GM18520 (cell line): ENCODE measurements at regions not wholly inside any gene's neighbourhood (a gene's known extent, or its start where the extent isn't known, plus 50 kb on each side); places are given as distances from the start of the nearest gene placed in this dataset.

Source experiments
- ATAC-seq: cut with Tn5 transposase; IDR thresholded peaks from one replicate; pipeline ENCODE4 v1.9.1; 2021; ENCODE audit not compliant: unreplicated experiment

DNA sequence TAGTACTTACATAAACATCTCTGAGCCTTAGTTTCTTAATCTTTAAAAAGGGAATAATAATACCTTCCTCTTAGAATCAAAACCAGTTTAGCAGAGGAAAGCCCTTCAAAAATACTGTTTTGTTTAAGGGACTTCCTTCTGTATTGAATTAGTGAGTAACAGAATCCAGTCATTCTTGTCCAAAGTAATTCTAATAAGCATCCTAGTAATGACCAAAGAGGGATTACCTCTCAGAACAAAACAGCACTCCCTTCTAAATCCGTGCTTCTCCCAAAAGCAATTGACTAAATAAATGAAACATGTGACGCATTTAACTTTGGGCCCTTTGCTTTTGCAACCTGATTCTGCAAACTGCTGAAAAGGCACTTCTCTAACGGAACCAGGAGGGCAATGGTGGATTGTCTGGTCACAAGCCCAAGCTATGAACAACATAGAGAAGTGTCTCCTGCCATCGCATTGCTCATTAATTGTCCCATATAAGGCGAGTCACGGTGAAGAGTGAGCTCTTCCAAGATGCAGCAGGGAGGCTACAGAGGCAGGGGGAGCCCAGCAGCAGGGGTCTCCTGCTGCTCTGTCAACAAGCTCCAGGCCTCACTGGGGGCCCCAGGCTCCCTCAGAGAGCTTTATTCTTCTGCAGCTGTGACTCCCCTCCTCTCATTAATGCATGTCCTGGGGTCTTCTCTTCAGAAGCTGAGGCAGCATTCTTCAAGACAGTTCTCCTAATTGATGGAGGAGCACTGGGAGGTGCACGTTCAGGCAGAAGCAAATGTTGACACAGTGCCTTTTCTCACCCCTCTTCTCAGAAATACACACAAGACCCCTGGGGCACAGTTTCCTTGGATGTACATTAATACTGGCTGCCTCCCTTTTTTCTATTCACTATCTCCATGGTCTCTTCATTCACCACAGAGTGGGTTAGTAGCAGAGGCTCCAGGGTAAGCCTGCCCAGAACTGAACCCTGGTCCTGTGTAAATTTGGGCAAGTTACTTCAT, 419.6 kb upstream of the RASGEF1B start:
- no peak for ATAC-seq

DNA sequence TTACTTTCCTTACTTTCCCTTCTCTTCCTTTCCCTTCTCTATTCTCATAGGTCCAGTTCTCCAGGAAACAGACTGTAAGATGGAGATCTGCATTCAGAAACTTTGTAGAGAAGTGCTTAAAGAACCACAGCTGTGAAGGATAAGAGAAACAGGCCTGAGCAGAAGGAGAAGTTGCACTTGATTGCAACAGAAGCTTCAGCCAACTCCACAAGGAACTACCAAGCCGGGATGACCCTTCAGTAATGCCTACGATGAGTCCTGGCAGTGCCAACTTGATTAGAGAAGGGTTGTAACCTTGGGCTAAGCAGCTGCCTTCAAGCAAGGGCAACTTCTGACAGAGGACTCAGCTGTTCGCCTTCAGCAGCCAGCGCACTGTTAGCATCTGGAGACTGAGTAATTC, 413.3 kb upstream of the RASGEF1B start:
- no peak for ATAC-seq

DNA sequence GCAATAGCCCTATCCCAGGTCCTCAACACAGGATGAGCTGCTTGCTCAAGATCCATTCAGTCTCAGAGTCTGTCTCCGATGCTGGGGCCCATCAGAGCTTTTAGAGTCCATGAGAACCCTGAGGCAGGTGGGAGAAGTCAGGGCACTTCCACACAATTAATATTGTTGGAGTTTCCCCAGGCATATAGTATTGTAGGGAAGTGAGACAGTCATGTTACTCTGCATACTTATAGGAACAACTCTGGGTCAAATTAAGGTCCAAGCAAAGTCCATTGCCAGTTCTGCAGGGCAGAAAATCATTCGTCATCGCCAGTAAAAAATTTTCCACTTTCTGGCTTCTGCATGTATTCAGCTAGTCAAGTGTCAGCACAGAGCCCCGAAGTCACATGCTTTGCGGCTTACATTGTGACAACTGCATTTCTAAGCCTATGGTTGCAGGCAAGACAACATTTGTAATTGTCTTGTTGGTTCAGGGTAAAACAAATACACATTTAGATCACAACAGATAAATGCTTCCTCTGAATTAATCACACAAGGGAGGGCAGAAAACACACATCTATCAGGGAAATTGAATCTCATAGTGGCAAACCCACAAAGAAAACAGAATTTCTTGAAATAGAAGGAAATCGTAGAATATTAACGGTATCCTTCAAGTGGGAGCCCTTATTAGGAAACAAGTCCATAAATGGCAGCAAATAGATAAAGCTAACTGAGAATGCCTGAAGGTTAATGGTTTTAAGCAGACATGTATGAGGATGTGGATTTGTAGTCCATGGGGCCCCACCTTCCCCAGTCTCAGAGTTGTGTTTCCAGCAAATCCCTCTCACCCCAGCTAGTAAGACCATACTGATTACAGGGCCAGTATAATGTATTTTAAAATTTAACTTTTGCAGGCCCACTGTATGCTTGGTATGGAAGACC, 412.1 kb upstream of the RASGEF1B start:
- no peak for ATAC-seq

DNA sequence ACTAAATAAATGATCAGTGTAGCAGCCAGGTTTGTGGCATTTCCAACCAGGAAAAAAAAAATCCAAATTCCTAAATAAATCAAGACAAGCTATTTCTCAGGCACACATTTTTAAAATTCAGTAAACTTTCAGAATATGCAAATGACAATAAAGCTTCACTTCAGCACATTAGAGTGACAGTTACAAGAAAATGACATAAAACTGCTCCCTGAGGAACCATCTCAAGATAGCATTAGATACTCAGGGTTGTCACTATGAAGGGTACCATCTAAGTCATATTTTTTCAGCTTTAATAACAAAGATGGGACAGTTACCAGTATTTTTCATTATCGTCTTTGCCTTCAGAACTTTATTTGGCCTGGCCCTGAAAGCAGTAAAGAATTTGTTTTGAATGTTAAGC, 411.3 kb upstream of the RASGEF1B start:
- no peak for ATAC-seq

DNA sequence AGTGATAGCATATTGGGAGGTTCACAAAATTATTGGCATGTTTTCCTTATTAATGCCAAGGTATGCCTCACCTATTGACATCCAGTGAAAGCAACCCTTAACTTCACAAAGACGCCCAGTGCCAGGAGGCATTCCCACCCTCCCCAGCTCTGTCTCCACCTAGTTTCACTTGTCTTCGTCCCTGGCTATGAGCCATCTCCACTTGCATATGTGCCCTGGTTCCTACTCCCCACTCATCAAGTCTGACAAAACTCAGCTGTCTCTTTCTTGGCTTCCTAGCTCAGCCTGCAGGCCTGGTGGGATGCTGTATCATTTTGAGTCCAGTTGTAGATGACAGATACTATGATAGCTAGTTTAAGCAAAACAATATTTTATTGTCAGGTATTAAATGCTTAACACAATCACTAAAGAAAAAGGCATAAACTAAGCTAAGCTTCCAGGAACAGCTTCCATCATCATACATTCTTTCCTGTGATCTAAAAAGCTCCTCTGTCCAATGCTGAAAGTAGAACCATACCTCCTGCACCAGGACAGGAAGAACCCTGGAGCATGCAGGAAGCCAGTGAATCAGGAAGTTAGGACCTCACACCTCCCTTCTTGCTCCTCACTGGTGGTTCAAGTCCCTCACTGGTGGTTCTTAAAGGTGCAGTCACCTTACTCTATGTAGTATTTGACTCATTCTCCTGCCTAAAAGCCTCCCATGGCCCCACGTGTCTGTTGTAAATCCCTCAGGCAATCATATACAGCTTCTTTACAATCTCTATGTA, 410.3 kb upstream of the RASGEF1B start:
- no peak for ATAC-seq

DNA sequence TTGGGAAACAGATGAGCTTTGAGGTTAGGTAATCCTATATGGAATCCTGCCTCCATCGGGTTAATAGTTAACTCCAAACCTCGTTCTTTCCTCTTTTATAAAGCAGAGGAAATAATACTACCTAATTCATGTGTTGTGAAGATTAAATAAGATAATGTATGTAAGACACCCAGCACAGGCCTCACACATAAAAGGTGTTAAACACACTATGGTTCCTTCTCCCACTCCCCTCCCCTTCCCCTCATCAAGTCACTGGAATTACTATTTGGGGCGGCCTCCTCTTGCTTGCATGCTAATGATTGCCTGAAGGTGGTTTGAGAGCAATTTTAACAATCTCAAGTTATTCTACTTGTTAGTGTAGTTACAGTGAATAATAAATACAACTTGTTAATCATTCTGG, 404.4 kb upstream of the RASGEF1B start:
- ATAC-seq: no peak

DNA sequence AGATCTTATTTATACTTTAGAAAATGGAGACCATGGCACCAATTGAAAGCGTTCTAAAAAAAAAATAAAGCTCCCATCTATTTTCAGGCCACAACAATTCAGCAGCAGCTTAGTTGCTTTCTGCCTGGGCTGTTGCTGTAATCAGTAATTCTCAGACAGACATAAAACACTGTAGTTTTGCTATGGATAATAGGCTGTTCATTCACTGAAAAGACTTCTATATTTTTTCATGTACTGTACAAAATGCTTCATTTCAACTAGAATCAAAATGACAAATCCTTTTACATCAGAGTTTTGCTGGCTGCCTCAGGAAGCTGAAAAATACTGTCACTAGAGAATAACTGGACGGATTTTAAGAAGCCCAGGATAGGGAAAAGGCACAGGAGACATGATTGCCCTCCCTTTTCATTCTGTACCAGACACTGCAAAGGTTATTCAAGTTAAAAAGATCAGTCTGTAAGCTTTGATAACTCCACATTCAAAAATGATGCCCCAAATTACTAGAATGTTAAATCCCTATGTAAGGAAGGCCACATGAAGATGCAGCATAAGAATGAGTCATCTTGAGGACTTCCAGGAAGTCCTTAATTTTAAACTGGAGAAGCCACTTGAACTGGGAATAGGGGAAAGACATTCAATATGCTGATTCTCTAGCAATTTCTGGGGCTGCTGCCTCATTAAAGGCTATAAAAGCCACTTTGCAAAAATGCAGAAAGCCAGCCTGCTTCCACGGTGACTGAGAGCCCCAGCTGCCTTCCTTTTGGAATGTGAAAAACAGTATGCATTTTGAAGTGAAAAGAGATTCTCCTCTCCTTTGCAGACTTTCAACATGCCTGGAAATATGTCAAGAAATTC, 403.2 kb upstream of the RASGEF1B start:
- no peak for ATAC-seq

DNA sequence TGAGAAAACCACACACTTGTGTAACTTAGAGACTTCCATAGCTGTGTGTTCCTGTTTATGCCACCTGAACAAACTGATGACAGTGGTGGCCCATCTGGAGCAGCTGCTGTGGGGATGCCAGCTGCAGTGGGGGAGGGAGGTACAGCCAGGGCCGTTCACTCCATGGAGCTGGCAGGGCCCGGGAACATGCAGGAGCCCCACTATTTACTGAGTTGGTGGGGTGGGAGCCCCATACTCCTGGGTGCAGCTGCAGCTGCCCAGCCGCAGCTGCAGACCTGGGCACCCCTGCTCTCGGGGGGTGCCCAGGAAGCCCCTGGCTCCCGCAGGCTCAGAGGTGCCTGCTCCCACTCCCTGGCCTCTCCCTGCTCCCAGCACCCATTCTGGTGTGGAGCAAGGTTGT, 398.6 kb upstream of the RASGEF1B start:
- ATAC-seq: no peak

DNA sequence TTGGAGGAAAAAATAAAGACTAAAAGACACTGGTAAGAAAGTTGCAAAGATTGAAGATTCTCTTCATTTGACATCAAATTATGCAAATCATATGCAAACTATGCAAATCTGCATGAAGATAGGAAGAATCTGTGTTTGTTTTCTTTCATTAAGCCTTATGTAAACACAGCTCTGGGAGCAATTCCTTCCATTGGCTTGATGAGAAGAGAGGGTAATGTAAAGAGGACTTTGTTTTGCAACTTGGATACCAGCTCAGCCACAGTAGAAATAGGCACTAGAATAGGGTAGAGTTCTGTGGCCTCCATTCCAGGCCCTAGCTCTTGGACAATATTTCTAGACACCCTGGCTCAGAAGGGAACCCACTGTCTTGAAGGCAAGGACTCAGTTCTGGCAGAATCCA, 388.4 kb upstream of the RASGEF1B start:
- no peak for ATAC-seq

DNA sequence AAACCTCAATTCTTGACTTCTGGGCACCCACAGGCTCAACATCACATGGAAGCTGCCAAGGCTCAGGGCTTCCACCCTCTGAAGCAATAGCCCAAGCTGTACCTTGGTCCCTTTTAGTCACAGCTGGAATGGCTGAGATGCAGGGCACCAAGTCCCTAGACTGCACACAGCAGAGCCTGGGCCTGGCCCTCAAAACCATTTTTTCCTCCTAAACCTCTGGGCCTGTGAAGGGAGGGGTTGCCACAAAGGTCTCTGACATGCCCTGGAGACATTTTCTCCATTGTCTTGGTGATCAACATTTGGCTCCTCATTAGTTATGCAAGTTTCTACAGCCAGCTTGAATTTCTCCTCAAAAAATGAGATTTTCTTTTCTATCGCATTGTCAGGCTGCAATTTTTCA, 382.7 kb upstream of the RASGEF1B start:
- ATAC-seq: no peak

DNA sequence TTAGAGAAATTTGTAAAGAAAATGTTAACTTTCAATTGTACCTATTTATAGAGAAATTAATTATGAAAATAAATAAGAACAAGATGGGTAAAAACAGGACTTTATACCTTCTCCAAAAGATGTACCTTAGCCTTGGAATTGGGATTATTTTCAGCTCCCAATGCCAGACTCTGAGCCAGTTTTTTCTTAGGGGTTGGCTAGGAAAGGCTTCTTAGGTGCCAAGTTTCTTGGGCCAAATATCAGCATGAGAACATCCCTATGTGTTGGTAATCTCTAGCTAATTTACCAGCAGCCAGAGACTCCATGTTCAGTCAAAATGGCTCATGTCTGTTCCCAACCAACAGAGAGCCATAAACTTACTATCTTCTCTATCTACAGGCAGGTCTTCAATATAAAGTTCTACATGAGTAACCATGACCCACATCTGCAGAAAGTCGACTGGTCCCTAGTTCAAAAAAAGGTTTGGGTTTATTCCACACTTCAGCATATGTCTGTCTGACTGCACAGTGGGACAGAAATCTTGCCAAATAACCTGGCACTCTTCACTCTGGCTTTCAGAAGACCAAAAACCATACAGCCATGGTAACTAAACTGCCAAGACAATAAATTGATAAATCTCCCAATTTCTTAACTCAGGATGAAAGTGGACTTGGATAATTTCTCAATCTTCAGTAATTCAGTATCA, 380.5 kb upstream of the RASGEF1B start:
- no peak for ATAC-seq

DNA sequence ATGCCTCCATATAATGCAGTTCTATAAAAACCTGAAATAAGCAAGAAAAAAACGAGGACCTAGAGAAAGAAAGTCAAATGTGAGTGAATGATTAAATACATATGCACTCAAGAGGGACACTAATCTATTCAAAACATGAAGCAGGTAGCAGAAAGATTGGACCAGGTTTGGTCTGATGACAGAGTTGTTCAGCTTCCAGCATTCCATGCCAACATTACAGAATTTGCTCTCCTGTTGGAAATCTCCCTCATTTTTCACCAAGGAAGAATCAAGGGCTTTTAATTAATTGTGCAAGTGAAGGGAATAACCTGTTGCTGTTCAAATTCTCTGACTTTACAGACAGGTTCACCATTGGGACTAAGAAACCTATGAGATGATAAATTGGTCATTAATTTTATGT, 379.0 kb upstream of the RASGEF1B start:
- ATAC-seq: no peak

DNA sequence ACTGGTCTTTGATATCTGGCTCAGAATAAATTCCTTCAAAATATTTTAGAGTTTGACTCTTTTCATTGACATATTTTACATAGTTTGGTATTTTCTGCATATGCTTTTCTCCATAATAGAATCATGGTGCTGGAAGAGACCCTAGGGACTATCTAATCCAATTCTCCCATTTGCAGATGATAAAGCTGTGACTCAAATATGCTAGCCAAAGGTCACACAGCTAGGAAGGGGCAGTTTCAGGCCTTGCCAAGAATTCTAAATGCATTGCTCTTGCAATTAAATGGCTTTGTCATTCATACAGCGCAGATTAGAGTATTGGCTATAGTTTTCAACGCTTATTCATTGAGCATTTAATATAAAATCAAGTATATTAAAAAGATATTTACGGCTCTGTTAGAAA, 374.1 kb upstream of the RASGEF1B start:
- no peak for ATAC-seq

DNA sequence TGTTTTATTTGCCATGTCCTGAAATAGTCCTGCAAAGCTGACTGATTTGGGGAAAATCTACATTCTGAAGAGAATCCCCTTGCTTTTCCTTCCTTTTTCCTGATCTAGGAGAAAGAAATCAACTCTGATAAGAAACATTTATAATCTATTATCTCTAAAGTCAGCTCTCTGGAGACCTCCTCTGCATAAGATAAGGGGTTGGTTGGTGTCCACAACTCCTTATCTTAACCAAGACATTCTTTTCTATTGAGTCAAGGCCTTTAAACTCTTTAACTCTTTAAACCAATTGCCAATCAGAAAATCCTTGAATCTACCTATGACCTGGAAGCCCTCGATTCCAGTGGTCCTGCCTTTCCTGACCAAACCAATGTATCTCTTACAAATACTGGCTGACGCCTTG, 373.6 kb upstream of the RASGEF1B start:
- no peak for ATAC-seq

DNA sequence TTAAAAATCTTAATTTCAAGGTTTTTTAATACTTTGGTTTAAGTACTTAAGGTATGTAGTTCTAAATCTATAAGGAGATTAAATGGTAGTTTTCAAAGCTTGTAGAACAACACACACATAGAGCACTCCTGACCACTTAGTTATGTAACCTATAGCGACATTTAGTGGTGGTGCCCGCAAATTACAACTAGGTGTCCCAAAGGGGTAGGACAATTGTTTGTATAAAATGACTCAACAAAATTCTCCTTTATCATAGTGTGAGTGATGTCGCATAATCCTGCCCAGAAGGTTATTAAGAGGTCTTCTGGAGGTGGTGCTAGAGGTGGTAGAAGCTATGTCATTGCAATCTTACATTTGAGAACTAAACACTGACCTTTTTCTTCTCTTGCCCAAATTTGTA, 373.0 kb upstream of the RASGEF1B start:
- ATAC-seq: peak; percentile 78

DNA sequence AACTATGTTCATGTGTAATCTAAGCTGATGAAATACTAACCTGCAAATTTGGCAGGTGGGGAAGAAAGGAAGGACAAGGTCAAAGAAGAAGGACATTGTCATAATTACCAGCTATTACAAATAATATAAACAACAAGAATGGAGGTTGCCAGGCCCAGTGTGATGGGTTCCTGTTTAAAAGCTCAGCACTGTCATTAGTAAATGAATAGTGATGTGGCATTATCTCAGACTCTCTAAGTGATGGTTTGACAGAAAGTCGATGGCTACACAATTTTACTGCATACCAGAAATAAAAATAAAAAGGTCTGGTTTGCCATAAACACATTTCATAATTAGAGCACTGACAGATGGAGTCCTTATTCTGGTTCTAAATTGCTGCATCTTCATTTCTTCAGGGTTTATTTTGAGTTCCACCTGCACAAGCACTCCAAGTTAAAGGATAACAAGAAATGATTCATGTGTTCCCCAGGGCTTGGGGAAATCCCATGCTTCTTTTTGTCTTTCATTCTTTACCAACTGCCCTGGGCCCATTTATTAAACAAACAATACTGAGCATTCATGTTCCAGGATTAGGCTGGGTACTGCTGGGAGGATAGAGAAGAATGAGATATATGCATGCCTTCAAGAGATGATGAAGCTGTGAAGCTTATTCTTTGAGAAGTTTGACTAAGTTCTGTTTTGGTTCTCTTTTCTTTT, 367.8 kb upstream of the RASGEF1B start:
- no peak for ATAC-seq

DNA sequence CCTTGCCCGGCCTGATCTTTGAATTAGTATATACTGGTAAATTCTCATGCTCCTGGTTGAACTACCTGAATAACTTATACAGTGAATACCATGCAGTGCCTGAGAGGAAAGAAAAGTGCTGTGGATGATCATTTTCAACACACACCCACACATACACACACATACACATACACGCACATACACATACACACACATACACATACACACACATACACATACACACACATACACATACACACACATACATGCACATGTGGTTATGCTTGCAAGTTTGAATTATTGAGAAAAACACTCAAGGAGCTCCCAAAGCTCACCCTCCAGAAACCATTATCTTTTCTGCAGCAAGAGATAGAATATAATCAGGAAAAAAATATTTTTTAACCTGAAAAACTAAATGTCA, 366.9 kb upstream of the RASGEF1B start:
- no peak for ATAC-seq

DNA sequence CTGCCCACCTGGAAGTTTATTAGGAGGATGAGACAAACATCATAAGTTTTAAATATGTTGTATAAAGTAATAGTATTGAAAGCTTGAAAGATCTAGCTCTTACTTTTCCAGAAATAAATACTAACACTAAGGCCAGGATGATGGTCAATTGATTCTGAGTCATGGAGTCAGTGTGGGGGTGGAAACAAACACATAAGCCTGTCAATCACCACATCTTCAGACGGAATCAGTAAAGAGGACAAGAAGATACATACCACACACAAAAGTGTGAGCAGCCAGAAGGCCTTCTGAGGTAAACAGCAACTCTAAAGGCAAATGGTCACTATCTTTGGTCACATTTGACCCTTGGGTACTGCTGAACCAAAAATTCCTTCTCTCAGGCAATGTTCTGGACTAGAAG, 365.0 kb upstream of the RASGEF1B start:
- ATAC-seq: no peak

DNA sequence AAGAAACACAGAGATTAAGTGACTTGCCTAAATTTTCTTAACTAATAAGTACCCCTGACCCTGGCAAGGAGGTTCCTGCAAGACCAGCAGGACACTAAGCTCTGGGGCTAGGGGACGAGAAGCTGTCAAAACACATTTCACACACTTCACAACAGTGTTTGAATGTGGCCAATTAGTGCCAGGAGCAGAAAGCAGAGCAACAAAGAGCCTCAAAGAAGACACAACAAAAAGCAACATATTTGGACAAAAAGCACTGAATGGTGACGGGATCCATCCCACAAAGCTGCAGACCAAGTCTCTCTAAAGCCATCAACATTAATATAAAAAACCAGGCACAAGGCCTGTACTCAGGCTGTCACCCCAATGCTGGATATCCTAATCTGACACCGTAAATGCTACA, 361.9 kb upstream of the RASGEF1B start:
- no peak for ATAC-seq
